ENCODE measurements at regions not wholly inside any gene's neighbourhood (a gene's known extent, or its start where the extent isn't known, plus 50 kb on each side); places are given as distances from the start of the nearest gene placed in this dataset.

DNA sequence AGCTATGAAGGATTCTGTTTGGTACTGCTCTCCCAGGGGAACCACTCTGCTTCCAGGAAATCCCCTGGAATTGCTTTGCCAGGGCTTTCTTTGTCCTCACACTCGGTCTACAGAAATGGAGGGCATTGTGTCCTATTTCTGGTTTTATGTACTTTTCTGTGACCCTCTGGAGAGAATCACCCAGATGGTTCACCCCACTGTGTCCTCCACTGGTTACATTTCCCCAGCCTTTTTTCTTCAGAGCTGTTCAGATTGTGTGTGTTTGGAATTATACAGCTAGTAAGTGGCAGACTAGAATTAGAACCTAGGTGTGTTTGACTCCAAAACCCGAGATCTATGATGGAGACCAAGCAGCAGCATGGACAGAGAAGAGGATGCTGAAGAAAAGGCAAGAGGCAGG is 80.8 kb downstream of the CD164 start:
- in situ Hi-C loops (cut with HindIII; ENCODE audit: low sequenced_read_pairs), result no loop called here
- H3K4me3 ChIP-seq (ENCODE audit: low read depth, low read length), result no peak overlapping the region
- DNase-seq (ENCODE audit: low read depth), result no peak
- no peak for TF ChIP-seq CTCF (IDR thresholded peaks at IDR 0.05; ENCODE audit: low read depth, low read length, missing control alignments)

GRCh38 chr6:109300874-109301273 is 81.4 kb downstream of the CD164 start:
- in situ Hi-C loops (cut with HindIII; ENCODE audit: low sequenced_read_pairs), result no loop called here
- no peak for TF ChIP-seq CTCF (IDR thresholded peaks at IDR 0.05; ENCODE audit: low read depth, low read length, missing control alignments)
- no peak for DNase-seq (ENCODE audit: low read depth)
- no peak overlapping the region for H3K4me3 ChIP-seq (ENCODE audit: low read depth, low read length)

DNA sequence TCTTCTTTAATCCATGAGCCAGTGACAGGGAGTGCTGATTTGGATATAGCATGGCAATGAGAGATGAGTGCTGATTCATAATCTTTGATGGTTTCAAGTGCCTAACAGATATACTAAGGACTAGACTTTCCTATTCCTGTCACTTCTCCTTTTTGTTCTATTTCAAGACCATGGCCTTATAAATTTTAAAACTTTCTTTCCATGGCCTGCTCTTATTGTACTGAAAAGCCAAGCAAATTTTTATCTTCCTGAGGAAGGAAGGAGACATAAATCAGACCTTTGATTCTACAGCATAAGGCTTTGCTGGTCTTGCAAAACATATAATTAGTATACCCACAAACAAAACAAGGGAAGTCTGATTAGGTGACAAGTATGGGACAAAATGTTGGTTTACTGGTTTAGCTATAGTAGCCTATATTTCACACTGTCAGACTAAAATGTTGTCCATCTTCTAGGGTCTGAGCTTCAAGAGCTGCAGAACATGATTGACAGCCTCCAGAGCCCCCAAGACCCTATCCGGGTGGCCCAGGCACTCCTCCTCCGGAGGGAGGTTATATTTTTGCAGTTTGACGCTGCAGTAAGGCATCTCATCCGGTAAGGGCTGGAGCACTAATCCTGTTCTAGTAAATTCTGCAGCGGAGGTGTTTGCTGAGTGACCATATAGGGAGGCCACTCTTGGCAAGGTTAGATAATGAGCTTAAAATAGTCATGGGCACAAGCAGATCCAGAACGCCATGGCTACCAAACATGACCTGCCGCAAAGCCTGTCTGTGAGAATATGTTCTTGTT is 82.3 kb downstream of the CD164 start:
- no peak overlapping the region for H3K4me3 ChIP-seq (ENCODE audit: low read depth, low read length)
- in situ Hi-C loops (cut with HindIII; ENCODE audit: low sequenced_read_pairs), result no loop called here
- TF ChIP-seq CTCF (IDR thresholded peaks at IDR 0.05; ENCODE audit: low read depth, low read length, missing control alignments), result no peak
- DNase-seq (ENCODE audit: low read depth), result no peak

DNA sequence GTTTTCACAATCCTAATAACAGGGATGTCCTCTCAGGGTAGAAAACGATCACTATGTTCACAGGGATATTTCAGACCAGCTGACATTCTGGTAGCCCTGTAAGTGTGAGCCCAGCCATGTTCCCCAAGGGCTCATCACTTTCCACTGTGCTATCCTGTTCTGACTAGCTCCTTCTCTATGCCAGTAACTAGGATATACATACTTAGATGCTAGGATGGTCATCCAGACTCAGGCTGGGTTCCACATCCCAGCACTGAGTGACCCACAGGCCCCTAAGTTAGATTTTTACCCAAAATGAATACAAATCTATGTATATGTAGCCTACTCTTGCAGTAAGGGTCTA is 83.0 kb downstream of the CD164 start:
- no peak overlapping the region for H3K4me3 ChIP-seq (ENCODE audit: low read depth, low read length)
- in situ Hi-C loops (cut with HindIII; ENCODE audit: low sequenced_read_pairs), result no loop called here
- TF ChIP-seq CTCF (IDR thresholded peaks at IDR 0.05; ENCODE audit: low read depth, low read length, missing control alignments), result no peak
- no peak for DNase-seq (ENCODE audit: low read depth)

DNA sequence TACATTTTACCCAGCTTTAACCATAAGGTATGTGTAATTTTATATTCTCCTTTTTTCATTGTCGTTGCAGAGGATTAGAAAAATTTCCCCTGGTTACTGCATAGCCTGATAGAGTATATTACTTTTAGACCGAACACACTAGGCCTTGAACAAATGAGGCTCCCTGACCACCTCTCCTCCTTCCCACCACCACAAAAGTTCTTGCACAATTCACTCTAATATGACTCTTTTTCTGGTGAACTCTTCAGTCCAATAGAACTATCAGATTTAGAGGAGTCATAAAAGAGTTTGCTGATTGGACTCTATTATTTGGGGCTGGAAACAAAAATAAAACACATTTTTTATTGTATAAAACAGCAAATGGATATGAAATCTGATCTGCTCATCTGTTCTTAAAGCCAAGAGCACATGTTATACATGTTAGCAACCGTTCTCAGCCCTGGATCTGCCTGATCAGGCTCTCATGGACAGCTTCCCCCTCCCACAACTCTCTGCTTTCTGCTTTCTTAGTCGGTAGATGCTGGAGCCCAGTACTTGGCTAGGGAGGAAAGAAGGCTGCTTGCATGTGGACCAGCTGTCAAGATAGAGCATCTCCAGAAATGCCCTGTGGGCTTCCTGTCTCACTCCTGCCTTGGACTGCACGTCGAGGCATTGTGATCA is 83.5 kb downstream of the CD164 start:
- DNase-seq (ENCODE audit: low read depth), result no peak
- TF ChIP-seq CTCF (IDR thresholded peaks at IDR 0.05; ENCODE audit: low read depth, low read length, missing control alignments), result no peak
- no peak overlapping the region for H3K4me3 ChIP-seq (ENCODE audit: low read depth, low read length)
- in situ Hi-C loops (cut with HindIII; ENCODE audit: low sequenced_read_pairs), result no loop called here

- TF ChIP-seq CTCF (IDR thresholded peaks at IDR 0.05; ENCODE audit: low read depth, low read length, missing control alignments), result no peak
- H3K4me3 ChIP-seq (ENCODE audit: low read depth, low read length), result no peak overlapping the region
- in situ Hi-C loops (cut with HindIII; ENCODE audit: low sequenced_read_pairs), result no loop called here
- no peak for DNase-seq (ENCODE audit: low read depth)
Measured at GRCh38 chr6:109297406-109298110, 84.7 kb downstream of the CD164 start.

All from astrocyte of the cerebellum (primary cell).